ENCODE measurements at regions not wholly inside any gene's neighbourhood (a gene's known extent, or its start where the extent isn't known, plus 50 kb on each side); places are given as distances from the start of the nearest gene placed in this dataset.

DNA sequence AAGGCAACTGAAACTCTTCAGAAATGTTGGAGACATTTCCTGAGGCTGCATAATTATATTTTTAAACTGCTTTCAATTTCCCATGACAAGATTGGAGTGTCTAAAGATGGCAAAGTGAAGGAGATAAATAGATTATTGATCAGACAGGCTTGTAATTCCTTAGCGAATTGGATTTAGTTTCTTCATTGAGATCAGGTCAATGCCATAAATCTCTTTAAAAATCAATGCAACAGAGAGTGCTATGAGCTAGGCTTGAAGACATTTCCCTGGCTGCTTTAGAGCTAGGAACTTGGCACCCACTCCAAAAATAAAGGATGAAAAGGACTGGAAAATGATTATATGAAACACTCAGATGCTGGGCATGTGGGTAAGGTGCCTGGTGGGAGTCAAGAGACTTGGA lies 828.4 kb downstream of the TLR4 start:
- no peak for DNase-seq

DNA sequence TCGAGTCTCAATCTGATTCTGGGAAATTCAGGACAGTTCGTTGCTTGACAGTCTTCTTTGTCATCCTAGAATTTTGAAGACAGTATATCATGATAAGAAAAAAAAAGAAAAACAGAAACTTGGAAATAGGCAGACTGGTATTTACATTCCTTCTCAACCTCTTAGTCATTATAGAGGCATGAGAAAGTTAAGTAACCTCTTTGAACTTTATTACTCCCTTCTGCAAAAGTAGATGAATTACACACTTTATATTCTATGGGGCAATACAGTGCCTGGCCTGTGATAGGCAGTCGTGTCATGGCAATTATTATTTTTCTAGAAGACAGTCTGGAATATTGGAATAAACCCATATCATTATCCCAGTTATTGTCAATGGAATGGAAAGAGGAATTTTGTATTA lies 828.9 kb downstream of the TLR4 start:
- no peak for DNase-seq

- DNase-seq: no peak
These were observed 829.6 kb downstream of the TLR4 start for GRCh38 chr9:118533850-118534249.

GRCh38 chr9:118536153-118536552 lies 832.0 kb downstream of the TLR4 start:
- no peak for DNase-seq

DNA sequence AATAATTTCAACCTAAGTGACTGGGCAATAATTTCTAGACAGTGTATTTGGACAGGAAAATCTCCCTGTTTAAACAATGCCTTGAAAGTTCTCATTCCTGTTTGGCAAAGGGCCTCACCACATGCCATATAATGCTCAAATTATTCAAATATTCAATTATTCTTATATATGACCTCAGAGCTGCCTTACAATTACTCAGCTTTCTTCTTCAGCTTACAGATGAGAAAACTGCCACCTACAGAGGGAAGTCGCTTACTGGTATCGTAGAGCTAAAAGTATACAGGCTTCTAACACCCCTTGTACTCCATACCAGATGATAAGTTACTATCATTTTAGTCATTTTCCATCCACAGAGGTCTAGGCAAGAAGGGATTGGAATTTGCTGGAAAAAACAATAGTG lies 830.3 kb downstream of the BRINP1 start:
- no peak for DNase-seq

DNA sequence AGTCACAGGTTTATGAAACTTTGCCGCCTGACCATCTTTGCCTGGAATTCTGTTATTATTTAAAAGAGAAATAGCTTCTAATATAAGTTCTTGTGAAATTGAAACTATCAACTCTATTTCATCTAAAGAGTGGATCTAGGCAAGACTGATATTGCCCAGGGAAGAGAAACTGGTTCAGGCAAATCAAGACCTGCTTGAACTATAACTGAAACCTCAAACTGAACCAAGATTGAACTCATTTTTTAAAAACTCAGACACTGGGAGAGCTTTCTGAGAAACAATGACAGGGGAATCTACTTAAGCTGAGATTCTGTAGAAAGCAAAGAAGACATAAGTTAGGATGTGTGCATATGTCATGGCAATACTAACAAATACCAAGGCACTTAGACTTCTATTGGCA lies 815.8 kb downstream of the BRINP1 start:
- DNase-seq: no peak

DNA sequence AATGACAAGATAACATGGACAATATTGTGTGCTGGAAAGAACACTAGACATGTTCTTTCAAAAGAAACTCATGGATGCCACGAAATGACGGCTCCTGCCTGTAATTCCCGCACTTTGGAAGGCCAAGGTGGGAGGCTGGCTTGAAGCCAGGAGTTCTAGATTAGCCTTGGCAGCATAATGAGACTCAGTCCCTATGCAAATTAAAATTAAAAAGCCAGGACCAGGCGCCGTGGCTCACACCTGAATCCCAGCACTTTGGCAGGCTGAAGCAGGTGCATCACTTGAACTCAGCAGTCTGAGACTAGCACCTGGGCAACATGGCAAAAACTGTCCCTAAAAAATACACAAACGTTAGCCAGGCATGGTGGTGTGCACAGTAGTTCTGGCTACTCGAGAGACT lies 814.2 kb downstream of the BRINP1 start:
- DNase-seq: no peak

- DNase-seq: no peak
These were observed 811.2 kb downstream of the BRINP1 start for GRCh38 chr9:118558026-118558425.

DNA sequence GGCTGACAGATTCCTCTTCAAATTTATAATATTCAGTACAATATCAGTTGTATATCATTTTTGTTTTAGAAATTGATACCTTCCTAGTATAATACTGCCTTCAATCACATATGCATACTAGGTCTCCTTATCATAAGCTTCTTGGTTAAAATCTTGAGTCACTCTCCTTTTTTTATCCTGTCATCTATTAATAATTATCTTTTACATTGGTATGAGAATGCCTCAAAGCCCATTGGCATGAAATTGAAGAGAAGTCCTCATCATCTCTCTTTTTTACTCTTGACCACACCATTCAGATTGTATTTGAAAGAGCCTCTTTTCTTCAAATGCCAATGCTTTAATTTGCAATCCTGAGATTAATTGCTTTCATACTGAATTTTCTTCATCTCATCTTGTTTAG lies 810.3 kb downstream of the BRINP1 start:
- DNase-seq: no peak

GRCh38 chr9:118561051-118561450 lies 808.2 kb downstream of the BRINP1 start:
- DNase-seq: no peak

- DNase-seq: no peak
These were observed 805.6 kb downstream of the BRINP1 start for GRCh38 chr9:118563677-118564076.

DNA sequence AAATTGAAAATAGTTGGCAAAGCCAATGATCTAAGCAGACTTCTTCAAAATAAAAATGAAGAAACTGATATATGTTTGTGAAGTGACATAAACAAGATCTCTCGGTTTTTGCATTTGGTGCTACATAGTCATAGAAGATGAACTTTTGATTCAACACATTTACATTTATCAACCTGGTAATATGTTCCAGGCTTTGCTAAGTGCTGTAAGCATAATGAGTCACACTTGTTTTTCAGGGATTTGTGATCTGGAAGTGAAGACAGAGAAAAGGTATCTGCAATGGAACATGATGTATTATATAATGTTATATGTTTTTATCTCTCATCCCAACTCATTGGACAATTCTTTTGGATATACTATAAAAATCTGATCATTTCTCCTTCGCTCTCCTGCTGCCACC lies 801.4 kb downstream of the BRINP1 start:
- DNase-seq: no peak

DNA sequence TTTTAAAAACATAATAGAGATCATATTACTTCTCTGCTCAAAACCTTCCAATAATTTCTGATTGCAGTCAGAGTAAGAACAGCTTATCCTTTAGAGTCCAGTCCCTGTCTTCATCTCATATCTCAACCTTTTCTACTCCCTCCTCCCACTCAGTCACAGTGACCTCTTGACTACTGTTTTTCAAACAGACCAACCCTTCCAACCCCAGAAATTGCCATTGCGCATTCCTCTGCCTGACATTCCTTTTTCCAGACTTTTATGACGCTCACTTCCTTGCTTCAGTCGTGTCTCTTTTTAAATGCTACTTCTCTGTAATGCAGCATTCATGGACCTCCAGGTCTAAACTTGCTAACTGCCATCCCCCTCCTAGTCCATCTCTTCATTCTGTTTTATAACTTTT lies 800.5 kb downstream of the BRINP1 start:
- DNase-seq: no peak

- no peak for DNase-seq
These were observed 800.1 kb downstream of the BRINP1 start for GRCh38 chr9:118569148-118569547.

GRCh38 chr9:118570066-118570465 lies 799.2 kb downstream of the BRINP1 start:
- no peak for DNase-seq

DNA sequence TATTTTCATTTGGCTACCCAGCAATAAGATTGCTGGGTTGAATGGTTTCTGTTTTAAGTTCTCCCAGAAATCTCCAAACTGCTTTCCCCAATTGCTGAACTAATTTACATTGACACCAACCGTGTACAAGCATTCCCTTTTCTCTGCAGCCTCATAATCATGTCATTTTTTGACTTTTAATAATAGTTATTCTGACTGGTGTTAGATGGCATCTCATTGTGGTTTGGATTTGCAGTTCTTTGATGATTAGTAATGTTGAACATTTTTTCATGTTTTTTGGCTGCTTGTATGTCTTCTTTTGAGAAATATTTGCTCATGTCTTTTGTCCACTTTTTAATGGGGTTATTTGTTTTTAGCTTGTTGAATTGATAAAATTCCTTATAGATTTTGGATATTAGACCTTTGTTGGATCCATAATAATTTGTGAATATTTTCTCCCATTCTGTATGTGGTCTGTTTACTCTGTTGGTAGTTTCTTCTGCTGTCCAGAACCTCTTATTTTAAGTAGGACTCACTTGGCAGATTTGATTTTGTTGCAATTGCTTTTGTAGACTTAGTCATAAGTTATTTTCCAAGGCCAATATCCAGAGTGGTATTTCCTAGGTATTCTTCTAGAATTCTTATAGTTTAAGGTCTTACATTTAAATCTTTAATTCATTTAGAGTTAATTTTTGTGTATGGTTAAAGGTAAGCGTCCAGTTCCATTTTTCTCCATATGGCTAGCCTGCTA lies 793.7 kb downstream of the BRINP1 start:
- no peak for DNase-seq

DNA sequence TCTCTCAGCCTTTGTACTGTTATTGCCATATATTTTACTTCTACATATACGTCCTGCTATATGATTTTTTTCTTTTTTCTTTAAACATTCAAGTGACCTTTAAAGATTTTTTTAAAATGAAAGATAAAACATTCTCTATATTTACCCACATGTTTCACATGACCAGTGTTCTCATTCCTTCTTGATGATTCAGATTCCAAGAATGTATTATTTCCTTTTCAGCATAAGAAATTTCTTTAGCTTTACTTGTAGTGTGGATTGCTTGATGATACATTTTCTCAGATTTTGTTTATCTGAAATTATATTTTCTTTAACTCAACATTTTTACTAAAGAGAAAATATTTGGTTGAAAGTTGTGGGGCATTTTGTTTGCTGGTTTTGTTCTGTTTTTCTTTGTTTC lies 792.1 kb downstream of the BRINP1 start:
- DNase-seq: no peak

- no peak for DNase-seq
These were observed 790.8 kb downstream of the BRINP1 start for GRCh38 chr9:118578467-118578866.

DNA sequence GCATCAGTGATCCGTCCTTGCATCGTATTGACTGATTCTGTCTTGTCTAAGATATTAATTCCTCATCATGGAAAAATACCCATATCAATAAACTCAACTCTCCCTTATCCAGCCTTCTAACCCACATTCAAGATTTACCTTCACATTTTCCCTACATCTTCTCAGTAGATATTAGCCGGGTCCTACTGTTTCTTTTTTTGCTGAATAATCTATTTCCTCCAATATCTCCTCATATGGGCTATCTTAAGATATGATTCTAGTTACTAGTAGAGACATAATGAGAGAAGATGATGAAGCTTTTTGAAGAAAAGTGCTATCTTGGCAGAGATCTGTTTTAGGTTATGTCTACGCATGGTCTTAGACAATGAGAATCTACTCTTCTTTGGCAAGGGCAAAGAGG lies 785.8 kb downstream of the BRINP1 start:
- no peak for DNase-seq

DNA sequence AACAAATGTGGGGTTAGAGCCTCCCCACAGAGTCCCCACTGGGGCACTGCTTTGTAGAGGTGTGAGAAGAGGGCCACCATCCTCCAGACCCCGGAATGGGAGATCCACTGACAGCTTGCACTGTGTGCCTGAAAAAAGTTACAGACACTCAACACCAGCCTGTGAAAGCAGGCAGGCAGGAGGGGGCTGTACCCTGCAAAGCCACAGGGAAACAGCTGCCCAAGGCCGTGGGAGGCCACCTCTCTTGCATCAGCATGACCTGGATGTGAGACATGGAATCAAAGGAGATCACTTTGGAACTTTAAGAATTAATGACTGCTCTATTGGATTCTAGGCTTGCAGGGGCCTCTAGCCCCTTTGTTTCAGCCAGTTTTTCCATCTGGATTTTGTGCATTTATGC lies 782.3 kb downstream of the BRINP1 start:
- DNase-seq: no peak

DNA sequence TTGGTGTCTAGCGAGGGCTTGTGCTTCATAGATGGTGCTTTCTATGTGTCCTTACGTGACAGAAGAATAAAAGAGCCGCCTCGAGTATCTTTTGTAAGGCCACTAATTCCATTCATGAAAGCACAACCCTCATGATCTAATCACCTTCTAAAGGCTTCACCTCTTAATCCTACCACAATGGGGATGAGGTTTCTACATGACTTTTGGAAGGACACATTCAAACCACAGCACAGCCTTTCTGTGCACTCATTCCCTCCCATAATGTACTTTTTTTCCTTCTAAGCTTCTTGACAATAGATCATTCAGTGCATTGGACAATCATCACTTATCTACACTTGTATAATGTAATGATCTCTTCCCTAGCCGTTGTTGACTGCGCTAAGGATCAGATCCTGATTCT lies 774.8 kb downstream of the BRINP1 start:
- no peak for DNase-seq

- peak; percentile 1 for DNase-seq
These were observed 773.4 kb downstream of the BRINP1 start for GRCh38 chr9:118595719-118596305.

- no peak for DNase-seq
These were observed 772.7 kb downstream of the BRINP1 start for GRCh38 chr9:118596374-118597015.

DNA sequence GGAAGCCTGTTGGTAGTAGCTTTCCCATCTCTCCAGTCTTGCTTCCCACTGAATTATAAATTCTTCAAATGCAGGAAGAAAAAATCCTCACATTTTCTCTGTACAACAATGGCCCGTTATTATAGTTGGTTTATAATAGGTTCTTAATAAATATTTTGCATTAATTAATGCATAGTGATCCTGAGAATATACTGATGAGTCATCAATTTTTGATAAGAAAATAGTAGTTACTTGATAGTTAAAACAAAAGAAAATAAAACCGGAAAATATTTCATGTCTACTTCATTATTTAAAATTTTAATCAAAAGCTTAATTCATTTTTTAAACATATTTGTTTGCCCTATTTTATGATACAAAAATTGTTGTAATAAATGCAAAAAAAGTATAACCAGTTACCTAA lies 762.6 kb downstream of the BRINP1 start:
- DNase-seq: no peak
